Globus pallidus (tissue), 1 donor: ENCODE measurements at regions not wholly inside any gene's neighbourhood (a gene's known extent, or its start where the extent isn't known, plus 50 kb on each side); places are given as distances from the start of the nearest gene placed in this dataset.
"Not testable (repeated sequence)": the region's sequence is repeated elsewhere in the genome, so short reads cannot be mapped to it uniquely, and the experiment has no call there.

Source experiments
- DNase-seq: peaks from one replicate; pipeline ENCODE4 v3.0.0-alpha.2; 2015; ENCODE audit warnings: low spot score

- DNase-seq = no peak
Observed at GRCh38 chr1:222416001-222416791, 131.7 kb downstream of the HHIPL2 start.

- no peak for DNase-seq
Observed at GRCh38 chr1:222415441-222415840, 132.5 kb downstream of the HHIPL2 start.

- DNase-seq = no peak
Observed at GRCh38 chr1:222413991-222414549, 133.8 kb downstream of the HHIPL2 start.

GRCh38 chr1:222413436-222413835 lies 134.5 kb downstream of the HHIPL2 start:
- DNase-seq = no peak

- no peak for DNase-seq
Observed at GRCh38 chr1:222404710-222405109, 143.2 kb downstream of the HHIPL2 start.

- DNase-seq = no peak
Observed at GRCh38 chr1:222399197-222399596, 148.7 kb downstream of the HHIPL2 start.

GRCh38 chr1:222394224-222394623 lies 153.7 kb downstream of the HHIPL2 start:
- no peak for DNase-seq

- DNase-seq = no peak
Observed at GRCh38 chr1:222392556-222392955, 155.3 kb downstream of the HHIPL2 start.

GRCh38 chr1:222390181-222390580 lies 157.7 kb downstream of the HHIPL2 start:
- DNase-seq = no peak

- no peak for DNase-seq
Observed at GRCh38 chr1:222387007-222387814, 160.7 kb downstream of the HHIPL2 start.

- DNase-seq = no peak
Observed at GRCh38 chr1:222385955-222386354, 161.9 kb downstream of the HHIPL2 start.

GRCh38 chr1:222385262-222385661 lies 162.6 kb downstream of the HHIPL2 start:
- no peak for DNase-seq

- DNase-seq = no peak
Observed at GRCh38 chr1:222384531-222384930, 163.4 kb downstream of the HHIPL2 start.

GRCh38 chr1:222382171-222382570 lies 165.7 kb downstream of the HHIPL2 start:
- DNase-seq = no peak

GRCh38 chr1:222377428-222378088 lies 170.3 kb downstream of the HHIPL2 start:
- no peak for DNase-seq

- DNase-seq = not testable (repeated sequence)
Observed at GRCh38 chr1:222376791-222377190, 171.1 kb downstream of the HHIPL2 start.

- DNase-seq = no peak
Observed at GRCh38 chr1:222375701-222376100, 172.2 kb downstream of the HHIPL2 start.

- DNase-seq = peak; percentile 14
Observed at GRCh38 chr1:222373831-222374602, 173.9 kb downstream of the HHIPL2 start.

- DNase-seq = no peak
Observed at GRCh38 chr1:222373216-222373615, 174.7 kb downstream of the HHIPL2 start.

- DNase-seq = no peak
Observed at GRCh38 chr1:222372221-222372620, 175.7 kb downstream of the HHIPL2 start.

- no peak for DNase-seq
Observed at GRCh38 chr1:222370913-222371675, 176.8 kb downstream of the HHIPL2 start.
